Vagina (tissue), 2 donors: ENCODE measurements at regions not wholly inside any gene's neighbourhood (a gene's known extent, or its start where the extent isn't known, plus 50 kb on each side); places are given as distances from the start of the nearest gene placed in this dataset.

Source experiments
- CTCF ChIP-seq, 3 experiments: fragments of 450-650 bp in 2 of 3; fragments of 200-600 bp in 1 of 3; sonication (generic) in 1 of 3; IDR thresholded peaks; one replicate each; pipeline ENCODE4 v1.5.1; 2017 to 2019; ENCODE audit warnings: antibody characterized with exemption in 3 of 3, mild to moderate bottlenecking in 2 of 3, moderate library complexity in 2 of 3
- POLR2A ChIP-seq, 2 donors: fragments of 450-650 bp; IDR thresholded peaks; one replicate each; pipeline ENCODE4 v1.6.1; 2017; ENCODE audit warnings: antibody characterized with exemption in 2 of 2, mild to moderate bottlenecking in 2 of 2, moderate library complexity in 2 of 2

- TF ChIP-seq CTCF (IDR thresholded peaks at IDR 0.05) = no peak
- TF ChIP-seq POLR2A (IDR thresholded peaks at IDR 0.05) = no peak
These were observed 271.2 kb downstream of the NEBL start for GRCh38 chr10:20625868-20626267.
